ENCODE measurements at regions not wholly inside any gene's neighbourhood (a gene's known extent, or its start where the extent isn't known, plus 50 kb on each side); places are given as distances from the start of the nearest gene placed in this dataset.

DNA sequence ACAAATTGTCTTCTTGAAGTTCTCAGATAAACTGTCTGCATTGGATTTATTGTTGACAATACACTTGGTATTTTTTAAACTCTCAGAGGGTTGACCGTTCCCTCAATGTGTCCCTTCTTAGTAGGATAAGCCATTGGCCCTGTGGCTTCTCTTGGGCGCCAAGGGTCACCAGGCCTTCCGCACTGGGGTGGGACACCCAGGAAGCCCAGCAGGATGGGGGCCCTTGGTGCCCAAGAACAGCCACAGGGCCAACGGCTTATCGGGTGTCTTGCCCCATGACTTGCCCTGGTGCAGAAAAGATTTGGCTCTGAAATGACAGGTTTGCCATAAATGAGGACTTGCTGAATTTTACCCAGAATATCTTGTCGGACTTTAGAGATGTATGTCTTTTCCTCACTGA lies 375.0 kb downstream of the IRX2 start:
- TF ChIP-seq CTCF (IDR thresholded peaks at IDR 0.05; ENCODE audit: low read depth, low read length) (no peak), EZH2phosphoT487 (IDR thresholded peaks at IDR 0.05; ENCODE audit: low read depth) (no peak)

Data from OCI-LY3 (cell line).